ENCODE measurements at regions not wholly inside any gene's neighbourhood (a gene's known extent, or its start where the extent isn't known, plus 50 kb on each side); places are given as distances from the start of the nearest gene placed in this dataset.

DNA sequence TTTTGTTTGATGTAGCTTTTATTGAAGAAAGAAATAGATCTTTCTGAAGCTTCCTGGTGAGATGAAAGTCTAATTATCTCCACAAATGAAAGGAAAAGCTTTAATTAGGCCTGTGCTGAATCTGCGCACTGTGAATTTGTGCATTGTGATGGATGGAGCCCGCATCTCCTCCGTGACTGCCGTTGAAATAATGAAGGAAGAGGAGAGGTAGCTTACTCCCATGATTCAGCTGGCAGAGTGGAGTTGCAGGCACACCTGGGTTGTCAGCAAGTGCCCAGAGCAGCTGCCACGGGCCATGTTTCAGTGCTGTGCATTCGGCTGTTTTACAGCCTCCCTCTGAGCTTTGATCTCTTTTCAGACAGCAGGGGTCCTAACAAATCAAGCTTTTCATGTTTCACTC is 735.3 kb upstream of the TENM3 start:
- DNase-seq = no peak

DNA sequence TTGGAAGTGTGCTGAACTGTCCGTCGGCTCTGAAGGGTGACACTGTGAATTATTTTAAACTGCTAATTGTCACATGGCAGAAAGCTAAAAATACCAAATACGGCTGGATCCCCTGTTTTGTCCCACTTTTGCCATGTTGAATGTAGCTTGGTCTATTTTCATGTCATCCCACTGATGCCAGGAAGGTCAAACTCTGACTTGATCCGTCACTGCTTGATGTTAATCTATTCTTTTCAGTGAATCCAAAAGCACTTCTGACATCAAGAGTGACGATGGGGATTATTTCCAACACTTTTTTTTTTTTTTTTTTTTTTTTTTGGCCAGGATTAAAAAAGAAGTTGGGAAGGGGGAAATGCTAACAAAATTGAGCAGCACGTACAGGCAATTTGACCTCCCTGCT is 734.6 kb upstream of the TENM3 start:
- DNase-seq = no peak

GRCh38 chr4:181509073-181509472 is 734.1 kb upstream of the TENM3 start:
- no peak for DNase-seq

GRCh38 chr4:181517491-181517890 is 725.7 kb upstream of the TENM3 start:
- no peak for DNase-seq

- no peak for DNase-seq
These were observed 722.4 kb upstream of the TENM3 start for GRCh38 chr4:181520790-181521189.

DNA sequence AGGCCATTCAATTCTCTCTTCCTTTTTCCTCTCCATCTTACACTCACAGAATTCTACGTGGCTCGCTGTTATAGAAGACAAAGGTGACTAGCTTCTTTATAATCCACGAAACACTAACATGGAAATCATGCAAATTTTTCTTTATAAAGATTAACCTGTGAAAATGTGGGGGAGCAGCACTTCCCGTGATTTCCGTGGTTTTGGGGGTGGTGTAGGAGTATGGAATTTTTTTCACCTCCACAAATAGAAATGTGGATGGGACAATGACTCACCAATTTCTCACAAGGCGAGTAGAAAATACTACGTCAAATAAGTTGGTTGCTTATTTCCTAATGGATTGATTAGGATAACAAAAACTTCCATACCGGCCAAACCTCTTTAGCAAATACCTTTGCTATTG is 719.2 kb upstream of the TENM3 start:
- no peak for DNase-seq

- no peak for DNase-seq
These were observed 718.7 kb upstream of the TENM3 start for GRCh38 chr4:181524499-181524898.

- no peak for DNase-seq
These were observed 717.6 kb upstream of the TENM3 start for GRCh38 chr4:181525634-181526033.

DNA sequence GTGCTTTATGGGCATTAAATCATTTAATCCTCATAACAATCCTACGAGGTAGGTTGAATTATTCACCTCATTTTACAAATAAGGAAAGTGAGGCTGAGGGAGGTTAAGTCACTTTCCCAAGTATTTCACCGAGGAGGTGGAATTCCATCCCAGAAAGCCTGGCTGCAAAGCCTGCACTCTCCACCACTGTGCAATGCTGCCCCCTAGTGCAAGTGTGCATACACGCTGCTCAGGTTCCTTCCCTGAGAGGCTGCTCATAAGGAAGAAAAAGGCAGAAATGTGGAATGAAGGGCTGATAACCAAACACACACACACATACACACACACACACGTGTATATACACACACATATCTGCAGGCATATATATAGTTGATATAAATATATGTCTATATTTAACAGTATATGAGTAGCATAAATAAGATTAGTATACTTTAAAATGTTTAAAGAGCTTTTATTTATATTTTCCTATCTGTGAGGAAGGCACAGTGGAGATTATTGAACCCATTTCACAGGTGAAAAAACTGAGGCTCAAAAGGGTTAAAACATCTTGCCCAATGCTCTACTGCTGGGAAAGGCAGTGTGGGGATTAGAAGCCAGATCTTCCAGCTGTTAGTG is 714.5 kb upstream of the TENM3 start:
- no peak for DNase-seq

DNA sequence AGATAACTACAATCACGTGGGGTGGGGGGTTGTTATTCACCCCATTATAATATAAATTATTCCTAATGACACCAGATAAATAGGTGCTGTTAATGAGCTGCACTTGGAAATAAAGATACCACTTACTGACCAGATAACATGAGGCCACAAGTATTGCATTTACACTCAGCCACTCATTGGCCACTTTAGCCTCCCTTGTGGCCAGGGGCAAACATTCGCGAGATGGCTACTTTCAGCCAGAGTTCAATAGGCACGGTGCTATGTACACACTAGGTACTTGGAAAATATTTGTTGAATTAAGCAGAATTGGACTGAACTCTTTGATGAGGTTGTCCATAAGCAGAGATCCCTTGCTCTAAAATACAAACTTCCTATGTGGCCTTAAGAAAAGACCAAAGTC is 713.7 kb upstream of the TENM3 start:
- no peak for DNase-seq

- no peak for DNase-seq
These were observed 706.9 kb upstream of the TENM3 start for GRCh38 chr4:181536196-181536746.

GRCh38 chr4:181536811-181537434 is 706.3 kb upstream of the TENM3 start:
- DNase-seq = no peak

- no peak for DNase-seq
These were observed 704.8 kb upstream of the TENM3 start for GRCh38 chr4:181538431-181538830.

- no peak for DNase-seq
These were observed 701.8 kb upstream of the TENM3 start for GRCh38 chr4:181541396-181541795.

GRCh38 chr4:181548873-181549575 is 694.2 kb upstream of the TENM3 start:
- no peak for DNase-seq

DNA sequence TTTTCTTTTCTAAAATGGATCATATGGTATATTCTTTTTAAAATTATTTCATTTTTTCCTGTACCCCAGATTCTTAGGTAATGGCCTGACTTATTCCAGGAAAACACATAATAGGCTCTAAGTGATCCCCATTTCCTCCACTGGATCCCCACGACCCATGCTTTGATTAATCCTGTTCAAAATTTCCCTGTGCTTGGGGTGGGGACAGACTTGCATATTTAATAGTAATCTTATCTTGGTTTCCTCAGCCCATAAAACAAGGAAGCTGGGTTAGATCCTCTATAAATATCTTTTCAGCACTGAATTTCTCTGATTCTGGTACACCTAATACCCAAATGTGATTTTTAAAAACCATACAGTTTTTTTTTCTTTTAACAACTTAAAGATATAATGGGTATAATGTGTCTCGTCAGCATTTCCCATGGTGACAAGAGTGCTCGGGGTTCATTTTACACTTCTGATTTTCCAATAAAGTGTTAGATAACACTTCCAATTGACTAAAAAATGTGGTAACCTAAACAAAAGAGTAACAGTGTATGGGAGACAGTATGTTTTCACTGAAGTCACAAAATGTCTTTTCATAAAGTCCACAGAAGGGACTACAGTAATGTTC is 693.5 kb upstream of the TENM3 start:
- no peak for DNase-seq

GRCh38 chr4:181550381-181550780 is 692.8 kb upstream of the TENM3 start:
- DNase-seq = no peak

DNA sequence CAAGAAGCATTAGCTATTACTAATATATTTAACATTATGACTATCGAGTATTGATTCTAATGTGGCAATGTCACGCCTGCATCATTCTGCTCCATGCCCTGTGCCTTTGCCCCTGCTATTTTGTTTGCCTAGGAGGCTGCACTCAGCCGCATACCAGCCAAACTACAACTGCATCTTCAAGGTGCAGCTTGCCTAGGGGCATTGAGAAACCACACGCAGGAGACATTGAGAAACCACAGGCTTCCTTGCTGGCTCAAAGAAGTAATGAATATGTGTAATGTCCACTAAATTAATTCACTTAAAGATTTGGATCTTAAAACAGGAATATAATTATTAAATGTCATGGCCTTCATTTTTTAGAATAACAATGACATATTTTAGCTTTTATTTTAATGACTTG is 683.6 kb upstream of the TENM3 start:
- no peak for DNase-seq

DNA sequence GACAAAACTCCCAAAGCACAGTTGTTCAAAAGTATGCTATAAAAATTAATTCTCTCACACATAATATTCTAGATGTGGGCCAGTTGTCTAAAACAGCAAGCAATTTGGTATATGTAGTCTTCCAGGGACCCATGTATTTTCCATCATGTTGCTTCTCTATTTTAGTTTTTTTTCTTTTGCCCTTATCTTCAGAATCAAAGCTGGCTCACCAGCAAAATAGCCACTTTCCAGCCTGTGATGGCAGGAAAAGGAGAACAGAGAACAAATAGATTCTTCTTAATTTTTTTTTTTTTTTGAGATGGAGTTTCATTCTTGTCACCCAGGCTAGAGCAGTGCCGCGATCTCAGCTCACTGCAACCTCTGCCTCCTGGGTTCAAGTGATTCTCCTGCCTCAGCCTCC is 680.8 kb upstream of the TENM3 start:
- DNase-seq = no peak

DNA sequence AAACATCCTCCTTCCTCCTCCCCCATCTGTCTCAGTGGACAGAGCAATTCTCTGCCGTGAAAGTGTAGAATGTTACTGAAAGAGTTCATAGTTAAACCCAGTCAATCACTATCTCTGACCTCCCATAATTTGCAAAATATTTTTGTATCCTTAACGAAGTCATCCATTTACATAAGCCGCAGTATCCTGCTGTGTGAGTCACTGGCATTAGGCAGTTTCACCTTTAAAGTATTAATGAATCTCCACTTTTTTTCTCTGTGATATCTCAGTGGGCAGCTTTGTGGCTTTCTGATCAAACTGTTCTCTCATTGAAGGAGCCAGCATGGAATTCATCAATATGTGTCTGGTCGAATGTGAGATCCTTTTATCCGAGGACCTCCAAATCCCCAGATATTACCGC is 678.6 kb upstream of the TENM3 start:
- DNase-seq = no peak

DNA sequence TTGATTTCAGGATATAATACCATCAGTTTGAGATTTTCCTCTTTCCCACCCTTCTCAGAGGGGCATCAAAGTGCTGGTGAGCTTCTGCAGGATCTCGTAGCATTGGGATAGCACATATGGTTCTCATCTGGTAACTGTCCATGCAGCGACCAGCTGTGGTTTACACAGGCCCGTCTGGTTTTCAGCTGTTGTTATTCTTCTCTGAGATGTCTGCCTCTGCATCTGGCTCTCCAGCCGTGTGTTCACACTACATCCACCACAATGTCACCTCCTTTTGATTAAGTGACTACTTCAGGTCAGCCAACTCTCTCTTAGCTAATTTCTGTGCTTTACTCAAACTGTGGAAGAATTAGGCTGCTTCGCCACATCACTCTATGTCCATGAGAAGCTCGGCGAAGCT is 676.7 kb upstream of the TENM3 start:
- DNase-seq = no peak

DNA sequence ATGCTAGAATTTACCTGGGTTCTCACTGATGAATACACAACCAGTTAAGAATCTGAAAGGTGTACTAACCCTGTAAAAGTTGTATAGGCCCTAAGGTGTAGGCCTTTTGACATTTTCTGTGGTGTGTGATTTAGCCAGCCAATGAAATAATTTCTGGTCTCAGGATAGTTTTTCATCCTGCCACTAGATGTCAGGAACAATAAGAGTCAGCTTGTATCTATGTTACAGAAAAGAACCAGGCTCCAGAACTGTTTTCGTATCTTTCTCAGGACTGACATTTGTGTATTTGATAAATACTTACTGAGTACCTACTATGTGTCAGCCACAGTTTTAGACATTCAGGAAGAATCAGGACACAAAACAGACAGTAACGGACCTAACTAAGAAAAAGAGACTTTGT is 673.6 kb upstream of the TENM3 start:
- no peak for DNase-seq

- DNase-seq = no peak
These were observed 664.3 kb upstream of the TENM3 start for GRCh38 chr4:181578911-181579310.

DNA sequence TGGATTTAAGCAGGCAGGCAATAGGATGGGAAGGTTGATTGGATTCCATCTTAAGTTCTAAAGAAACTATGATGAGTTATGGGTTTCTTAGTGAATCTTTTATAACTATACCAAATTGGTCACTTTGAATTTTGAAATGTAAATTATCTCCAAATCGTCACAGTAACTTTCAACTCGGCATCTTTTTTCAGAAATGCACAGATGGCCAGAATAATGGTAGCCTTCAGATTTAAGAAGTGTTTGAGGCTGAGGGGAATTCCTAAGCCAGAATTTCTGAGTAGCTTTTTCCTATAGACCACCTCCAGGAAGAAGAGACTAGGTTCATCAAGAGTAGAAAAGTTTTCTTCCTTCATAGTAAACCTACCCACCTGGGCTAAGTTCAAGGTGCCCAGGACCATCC is 663.7 kb upstream of the TENM3 start:
- DNase-seq = no peak

Measured in activated T-cell treated with anti-CD3 and anti-CD28 coated beads for 4 hours (primary cell).